B cell (primary cell): ENCODE measurements at regions not wholly inside any gene's neighbourhood (a gene's known extent, or its start where the extent isn't known, plus 50 kb on each side); places are given as distances from the start of the nearest gene placed in this dataset.

Experiments used
- ATAC-seq: fragments of 200-7000 bp; cut with Tn5 transposase; one replicate; pipeline ENCODE4 v1.10.0; 2021; ENCODE audit warnings: low read depth, mild to moderate bottlenecking, moderate number of reproducible peaks, moderate library complexity
- CTCF ChIA-PET: fragments of 350-600 bp; sonication (Branson Sonifier 250); formaldehyde crosslinking; loops from one replicate; lab custom pipeline; 2021; ENCODE audit warnings: antibody characterized with exemption, inconsistent platforms; lab: Charles Lee
- POLR2A ChIA-PET: fragments of 350-600 bp; sonication (Branson Sonifier 250); formaldehyde crosslinking; loops from one replicate; lab custom pipeline; 2021; ENCODE audit warnings: antibody characterized with exemption; lab: Charles Lee
- DNase-seq: peaks from one replicate; pipeline ENCODE4 v3.0.0; 2013
- H2AFZ ChIP-seq: 2 replicates; pipeline ENCODE4 v1.6.1; 2012; ENCODE audit warnings: mild to moderate bottlenecking, low read depth, low read length; ENCODE audit not compliant: insufficient read depth, poor library complexity, severe bottlenecking
- H3K27ac ChIP-seq, 2 donors: 1 replicate in 1 of 2; 2 replicates in 1 of 2; pipeline ENCODE4 v1.5.1; 2012 to 2013; ENCODE audit warnings: low read length in 2 of 2, mild to moderate bottlenecking in 2 of 2, moderate library complexity in 1 of 2
- H3K27me3 ChIP-seq, 4 experiments: fragments of 200-600 bp in 1 of 4; sonication (generic) in 1 of 4; replicated peaks in 1 of 4; 1 replicate in 2 of 4; 2 replicates in 2 of 4; pipeline versions ENCODE4 v1.6.1 to v1.7.0; 2013 to 2016; ENCODE audit warnings: low read length in 3 of 4, mild to moderate bottlenecking in 2 of 4, mixed read lengths in 1 of 4, moderate library complexity in 1 of 4; ENCODE audit not compliant: insufficient read depth in 4 of 4, control insufficient read depth in 3 of 4; ENCODE audit errors: control extremely low read depth in 1 of 4
- H3K36me3 ChIP-seq, 2 experiments: replicated peaks in 1 of 2; 1 replicate in 1 of 2; 2 replicates in 1 of 2; pipeline versions ENCODE4 v1.6.1 to v1.7.1; 2013; ENCODE audit warnings: low read length in 1 of 2; ENCODE audit not compliant: insufficient read depth in 2 of 2, control insufficient read depth in 1 of 2; ENCODE audit errors: control extremely low read depth in 1 of 2, extremely low read depth in 1 of 2
- H3K4me1 ChIP-seq, 2 donors: fragments of 200-600 bp in 1 of 2; sonication (generic) in 1 of 2; 1 replicate in 1 of 2; 2 replicates in 1 of 2; pipeline versions ENCODE4 v1.5.1 to v1.6.1; 2013 to 2017; ENCODE audit warnings: low read length in 2 of 2; ENCODE audit not compliant: control insufficient read depth in 2 of 2, insufficient read depth in 2 of 2
- H3K4me2 ChIP-seq: replicated peaks from 2 replicates; pipeline ENCODE3; 2012; ENCODE audit warnings: mild to moderate bottlenecking, low read depth, low read length; ENCODE audit not compliant: poor library complexity, severe bottlenecking
- H3K4me3 ChIP-seq, 5 experiments: fragments of 200-600 bp in 1 of 5; sonication (generic) in 1 of 5; 1 replicate in 3 of 5; 2 replicates in 2 of 5; pipeline versions ENCODE4 v1.5.1 to v1.7.0; 2011 to 2016; ENCODE audit warnings: low read length in 4 of 5, mild to moderate bottlenecking in 4 of 5, low read depth in 2 of 5, control low read depth in 1 of 5, moderate library complexity in 1 of 5; ENCODE audit not compliant: insufficient read depth in 1 of 5; ENCODE audit errors: control extremely low read depth in 1 of 5, extremely low read depth in 1 of 5
- H3K79me2 ChIP-seq: fragments of 200-600 bp; sonication (generic); one replicate; pipeline ENCODE4 v1.6.0; 2016; ENCODE audit warnings: low read length; ENCODE audit not compliant: control insufficient read depth, insufficient read depth
- H3K9ac ChIP-seq: fragments of 200-600 bp; sonication (generic); 2 replicates; pipeline ENCODE4 v1.6.1; 2017; ENCODE audit warnings: mild to moderate bottlenecking, low read length, moderate library complexity
- H3K9me3 ChIP-seq, 3 donors: one replicate each; pipeline versions ENCODE4 v1.6.1 to v1.7.1; 2013; ENCODE audit warnings: low read length in 2 of 3; ENCODE audit not compliant: control insufficient read depth in 2 of 3, insufficient read depth in 1 of 3; ENCODE audit errors: control extremely low read depth in 1 of 3
- H4K20me1 ChIP-seq: 2 replicates; pipeline ENCODE4 v1.6.0; 2012; ENCODE audit warnings: mild to moderate bottlenecking, low read length; ENCODE audit not compliant: insufficient read depth, control insufficient read depth, poor library complexity, severe bottlenecking
- H3K27ac Mint-ChIP-seq: one replicate; pipeline ENCODE4 v1.8.0; 2021; ENCODE audit warnings: mixed read lengths
- H3K27me3 Mint-ChIP-seq: one replicate; pipeline ENCODE4 v1.8.0; 2021; ENCODE audit warnings: mixed read lengths
- H3K4me1 Mint-ChIP-seq: one replicate; pipeline ENCODE4 v1.8.0; 2021; ENCODE audit warnings: mixed read lengths
- H3K4me3 Mint-ChIP-seq: one replicate; pipeline ENCODE4 v1.8.0; 2021; ENCODE audit warnings: mixed read lengths
- H3K9me3 Mint-ChIP-seq: one replicate; pipeline ENCODE4 v1.8.0; 2022; ENCODE audit warnings: mixed read lengths; ENCODE audit not compliant: insufficient read depth
- EZH2 ChIP-seq: IDR thresholded peaks from 2 replicates; pipeline ENCODE4 v1.6.1; 2012; ENCODE audit warnings: borderline replicate concordance, low read depth, mild to moderate bottlenecking, moderate library complexity, low read length; ENCODE audit not compliant: insufficient read depth, poor library complexity, severe bottlenecking
- WGBS: methylation state at CpG from one replicate; pipeline ENCODE4 v1.1.5; 2013; ENCODE audit warnings: missing lambda C conversion rate; ENCODE audit not compliant: insufficient coverage; 5-methylcytosine and 5-hydroxymethylcytosine counted together
- intact Hi-C: fragments of 100-400 bp; cut with micrococcal nuclease; formaldehyde crosslinking; loops from one replicate; pipeline ENCODE4 v1.10.0; 2022
- TF ChIP-seq, protein P1 (sequence below): fragments of 200-600 bp; IDR thresholded peaks from one replicate; pipeline ENCODE4 v1.8.0; 2022; ENCODE audit warnings: antibody characterized with exemption, mild to moderate bottlenecking

DNA sequence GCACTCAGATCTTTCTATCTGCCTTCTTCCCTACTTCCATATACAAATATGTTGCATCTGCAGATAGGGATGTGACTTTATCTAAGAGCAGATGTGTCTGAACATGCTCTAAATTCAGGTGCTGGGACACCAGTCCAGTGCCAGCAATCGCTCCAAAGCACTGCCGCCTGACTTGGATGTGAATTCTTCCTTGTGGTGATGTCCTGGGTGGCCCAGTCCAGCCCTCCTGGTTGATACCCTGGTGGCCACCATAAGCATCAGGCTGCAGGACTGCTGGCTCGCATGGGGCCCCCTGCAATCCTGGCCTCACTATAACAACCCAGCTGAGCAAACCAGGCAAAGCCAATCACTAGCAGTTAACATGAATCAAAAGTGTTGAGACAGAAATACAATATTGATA is 149.2 kb upstream of the PDE1C start:
- intact Hi-C loops: no loop called here
- ChIA-PET POLR2A (no interaction called here), CTCF (interaction anchor here (1.5 kb wide), 1 partner anchor 8 kb away, joined by 9 read pairs; no protein-coding TSS in a partner anchor)
- Histone ChIP-seq H3K4me2 (no peak overlapping the region), H3K4me1 (no peaks in the 10 kb centered on the region), H3K79me2 (no peaks in the 10 kb centered on the region), H3K9ac (no peak overlapping the region), H2AFZ (no peak overlapping the region), H4K20me1 (no peaks in the 10 kb centered on the region), H3K4me3 (no peak overlapping the region), H3K27ac (no peak overlapping the region), H3K27me3 (no peaks in the 10 kb centered on the region), H3K36me3 (no peaks in the 10 kb centered on the region), H3K9me3 (peaks cover 0 to 7% (median 0%) of the 10 kb centered on the region in 3 donors)
- H3K27me3 Mint-ChIP-seq: peaks cover 5% of the 10 kb centered on the region
- WGBS: 89% methylated on average over 3 of the region's 3 CpGs
- no peak overlapping the region for H3K4me3 Mint-ChIP-seq
- DNase-seq: no peak
- TF ChIP-seq EZH2: no peak
- TF ChIP-seq, protein P1, sequence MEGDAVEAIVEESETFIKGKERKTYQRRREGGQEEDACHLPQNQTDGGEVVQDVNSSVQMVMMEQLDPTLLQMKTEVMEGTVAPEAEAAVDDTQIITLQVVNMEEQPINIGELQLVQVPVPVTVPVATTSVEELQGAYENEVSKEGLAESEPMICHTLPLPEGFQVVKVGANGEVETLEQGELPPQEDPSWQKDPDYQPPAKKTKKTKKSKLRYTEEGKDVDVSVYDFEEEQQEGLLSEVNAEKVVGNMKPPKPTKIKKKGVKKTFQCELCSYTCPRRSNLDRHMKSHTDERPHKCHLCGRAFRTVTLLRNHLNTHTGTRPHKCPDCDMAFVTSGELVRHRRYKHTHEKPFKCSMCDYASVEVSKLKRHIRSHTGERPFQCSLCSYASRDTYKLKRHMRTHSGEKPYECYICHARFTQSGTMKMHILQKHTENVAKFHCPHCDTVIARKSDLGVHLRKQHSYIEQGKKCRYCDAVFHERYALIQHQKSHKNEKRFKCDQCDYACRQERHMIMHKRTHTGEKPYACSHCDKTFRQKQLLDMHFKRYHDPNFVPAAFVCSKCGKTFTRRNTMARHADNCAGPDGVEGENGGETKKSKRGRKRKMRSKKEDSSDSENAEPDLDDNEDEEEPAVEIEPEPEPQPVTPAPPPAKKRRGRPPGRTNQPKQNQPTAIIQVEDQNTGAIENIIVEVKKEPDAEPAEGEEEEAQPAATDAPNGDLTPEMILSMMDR: no peak
- H3K27ac Mint-ChIP-seq: no peak overlapping the region
- no peaks in the 10 kb centered on the region for H3K4me1 Mint-ChIP-seq
- no peaks in the 10 kb centered on the region for H3K9me3 Mint-ChIP-seq
- ATAC-seq: no peak

DNA sequence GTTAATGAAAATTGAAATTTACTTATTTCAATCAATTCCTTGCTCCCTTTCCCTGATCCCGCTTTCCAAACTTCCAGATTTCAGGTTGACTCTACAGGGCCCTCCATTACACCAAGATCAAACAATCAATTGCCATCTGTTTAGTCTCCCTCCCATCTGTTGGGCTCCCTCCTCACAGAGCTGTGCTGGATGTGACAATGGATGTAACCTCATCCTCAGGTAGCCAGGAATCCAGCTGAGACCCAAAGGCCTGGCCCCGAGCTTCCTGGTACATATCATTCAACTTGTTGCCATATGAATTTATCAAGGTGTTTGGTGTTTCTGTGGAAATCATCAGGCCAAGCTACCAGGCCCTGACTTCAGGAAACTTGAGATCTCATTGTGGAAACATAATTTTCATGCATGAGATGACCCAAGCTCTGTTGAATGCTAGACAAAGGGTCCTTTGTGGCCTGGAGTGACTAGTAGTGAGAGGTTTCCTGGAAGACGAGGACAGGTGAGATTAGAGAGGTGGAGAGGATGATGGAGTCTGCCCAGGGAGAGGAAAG is 148.6 kb upstream of the PDE1C start:
- Histone ChIP-seq H3K27ac (no peak overlapping the region), H3K9ac (no peak overlapping the region), H3K4me1 (no peaks in the 10 kb centered on the region), H3K4me3 (no peak overlapping the region), H2AFZ (no peak overlapping the region), H3K36me3 (no peaks in the 10 kb centered on the region), H4K20me1 (no peaks in the 10 kb centered on the region), H3K79me2 (no peaks in the 10 kb centered on the region), H3K27me3 (no peaks in the 10 kb centered on the region), H3K9me3 (peaks cover 0 to 5% (median 0%) of the 10 kb centered on the region in 3 donors), H3K4me2 (no peak overlapping the region)
- TF ChIP-seq EZH2: no peak
- TF ChIP-seq, protein P1: no peak
- DNase-seq: no peak
- 93% methylated on average over 2 of the region's 3 CpGs for WGBS
- no peaks in the 10 kb centered on the region for H3K9me3 Mint-ChIP-seq
- H3K4me1 Mint-ChIP-seq: no peaks in the 10 kb centered on the region
- intact Hi-C loops: no loop called here
- no peak overlapping the region for H3K27ac Mint-ChIP-seq
- ChIA-PET POLR2A (no interaction called here), CTCF (no interaction called here)
- peaks cover 5% of the 10 kb centered on the region for H3K27me3 Mint-ChIP-seq
- ATAC-seq: no peak
- no peak overlapping the region for H3K4me3 Mint-ChIP-seq
